Body of pancreas (tissue), 4 donors: ENCODE measurements at regions not wholly inside any gene's neighbourhood (a gene's known extent, or its start where the extent isn't known, plus 50 kb on each side); places are given as distances from the start of the nearest gene placed in this dataset.

ENCODE experiments used
- POLR2A ChIP-seq, 3 donors: fragments of 450-650 bp; IDR thresholded peaks; one replicate each; pipeline ENCODE4 v1.6.1; 2016; ENCODE audit warnings: antibody characterized with exemption in 3 of 3, mild to moderate bottlenecking in 2 of 3
- TF ChIP-seq, protein P1 (sequence below), 7 experiments: fragments of 450-650 bp in 4 of 7; fragments of 200-600 bp in 3 of 7; sonication (generic) in 3 of 7; IDR thresholded peaks; one replicate each; pipeline ENCODE4 v1.5.1; 2016 to 2019; ENCODE audit warnings: antibody characterized with exemption in 7 of 7

DNA sequence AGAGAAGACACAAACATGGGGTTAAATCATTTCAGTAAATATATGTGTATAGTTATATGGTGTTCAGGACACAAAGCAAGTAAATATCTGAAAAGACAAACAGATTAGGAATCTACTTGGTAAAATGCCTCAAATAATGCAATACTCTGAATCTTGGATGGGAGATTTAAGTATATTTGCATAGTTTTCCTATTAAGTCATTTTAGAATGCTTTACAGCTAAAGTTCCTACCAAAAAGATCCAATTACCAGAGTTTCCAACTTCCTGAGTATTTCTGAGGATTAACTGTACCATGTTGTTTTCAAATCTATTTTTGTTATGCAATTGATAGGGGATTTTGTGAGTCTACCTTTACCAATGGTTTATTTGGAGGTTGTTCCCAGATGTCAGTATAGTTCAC, 424.4 kb upstream of the CCDC179 start:
- TF ChIP-seq, protein P1, sequence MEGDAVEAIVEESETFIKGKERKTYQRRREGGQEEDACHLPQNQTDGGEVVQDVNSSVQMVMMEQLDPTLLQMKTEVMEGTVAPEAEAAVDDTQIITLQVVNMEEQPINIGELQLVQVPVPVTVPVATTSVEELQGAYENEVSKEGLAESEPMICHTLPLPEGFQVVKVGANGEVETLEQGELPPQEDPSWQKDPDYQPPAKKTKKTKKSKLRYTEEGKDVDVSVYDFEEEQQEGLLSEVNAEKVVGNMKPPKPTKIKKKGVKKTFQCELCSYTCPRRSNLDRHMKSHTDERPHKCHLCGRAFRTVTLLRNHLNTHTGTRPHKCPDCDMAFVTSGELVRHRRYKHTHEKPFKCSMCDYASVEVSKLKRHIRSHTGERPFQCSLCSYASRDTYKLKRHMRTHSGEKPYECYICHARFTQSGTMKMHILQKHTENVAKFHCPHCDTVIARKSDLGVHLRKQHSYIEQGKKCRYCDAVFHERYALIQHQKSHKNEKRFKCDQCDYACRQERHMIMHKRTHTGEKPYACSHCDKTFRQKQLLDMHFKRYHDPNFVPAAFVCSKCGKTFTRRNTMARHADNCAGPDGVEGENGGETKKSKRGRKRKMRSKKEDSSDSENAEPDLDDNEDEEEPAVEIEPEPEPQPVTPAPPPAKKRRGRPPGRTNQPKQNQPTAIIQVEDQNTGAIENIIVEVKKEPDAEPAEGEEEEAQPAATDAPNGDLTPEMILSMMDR (IDR thresholded peaks at IDR 0.05), result no peak
- TF ChIP-seq POLR2A (IDR thresholded peaks at IDR 0.05), result no peak
